GM18520 (cell line): ENCODE measurements at regions not wholly inside any gene's neighbourhood (a gene's known extent, or its start where the extent isn't known, plus 50 kb on each side); places are given as distances from the start of the nearest gene placed in this dataset.

Experiments
- ATAC-seq: cut with Tn5 transposase; IDR thresholded peaks from one replicate; pipeline ENCODE4 v1.9.1; 2021; ENCODE audit not compliant: unreplicated experiment

DNA sequence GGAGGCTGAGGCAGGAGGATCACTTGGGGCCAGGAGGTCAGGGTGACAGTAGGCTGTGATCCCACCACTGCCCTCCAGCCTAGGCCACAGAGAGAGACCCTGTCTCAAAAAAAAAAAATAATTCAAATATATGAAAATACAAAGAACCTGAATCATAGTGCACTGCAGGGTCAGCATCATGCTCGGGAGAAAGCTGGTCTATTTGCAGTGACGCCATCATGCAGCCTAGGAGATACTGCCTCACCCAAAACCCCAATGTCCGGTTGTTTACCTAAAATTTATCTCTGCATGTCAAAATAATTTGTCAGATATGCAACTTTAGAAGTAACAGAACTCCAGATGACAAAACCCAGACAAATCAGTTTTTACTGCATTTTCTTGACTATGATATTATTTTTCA is 61.5 kb upstream of the ALKAL2 start:
- ATAC-seq = no peak

DNA sequence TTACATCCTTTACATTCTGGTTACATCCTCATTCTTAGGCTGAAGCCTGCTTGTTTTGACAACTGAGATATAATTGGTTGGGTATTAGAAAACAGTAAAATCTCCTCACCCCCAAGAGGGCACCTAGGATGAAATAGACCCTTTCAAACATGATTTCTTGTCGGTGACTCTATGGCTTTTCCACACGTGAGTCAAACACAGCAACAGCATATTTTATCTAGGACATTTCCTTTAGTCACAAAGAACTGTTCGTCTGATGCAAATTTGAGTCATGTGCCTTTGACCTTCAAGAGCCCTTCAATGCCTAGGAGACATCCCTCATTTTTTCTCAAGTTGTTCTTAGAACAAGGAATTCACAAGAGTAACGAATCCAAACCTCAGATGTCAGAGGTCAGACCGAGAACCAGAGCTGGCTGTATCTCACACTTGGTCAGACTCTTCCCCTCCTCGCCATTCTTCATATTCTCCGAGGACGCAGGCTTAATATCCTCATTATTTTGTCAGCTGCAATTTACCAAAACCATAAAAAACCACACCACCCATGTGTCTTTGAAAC is 60.5 kb upstream of the ALKAL2 start:
- no peak for ATAC-seq

DNA sequence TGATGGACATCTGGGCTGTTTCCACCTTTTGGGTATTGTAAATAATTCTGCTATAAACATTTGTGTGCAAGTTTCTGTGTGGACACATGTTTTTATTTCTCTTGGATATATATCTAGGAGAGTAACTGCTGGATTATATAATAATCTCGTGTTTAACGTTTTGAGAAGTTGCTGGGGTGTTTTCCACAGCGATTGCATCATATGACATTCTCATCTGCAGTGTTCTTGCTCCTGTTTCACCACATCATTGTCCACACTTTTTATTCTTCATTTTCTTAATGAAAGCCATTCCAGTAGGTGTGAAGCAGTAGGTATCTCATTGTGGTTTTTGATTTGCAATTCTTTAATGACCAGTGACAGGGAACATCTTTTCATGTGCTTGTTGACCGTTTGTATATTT is 56.9 kb upstream of the ALKAL2 start:
- ATAC-seq = no peak

DNA sequence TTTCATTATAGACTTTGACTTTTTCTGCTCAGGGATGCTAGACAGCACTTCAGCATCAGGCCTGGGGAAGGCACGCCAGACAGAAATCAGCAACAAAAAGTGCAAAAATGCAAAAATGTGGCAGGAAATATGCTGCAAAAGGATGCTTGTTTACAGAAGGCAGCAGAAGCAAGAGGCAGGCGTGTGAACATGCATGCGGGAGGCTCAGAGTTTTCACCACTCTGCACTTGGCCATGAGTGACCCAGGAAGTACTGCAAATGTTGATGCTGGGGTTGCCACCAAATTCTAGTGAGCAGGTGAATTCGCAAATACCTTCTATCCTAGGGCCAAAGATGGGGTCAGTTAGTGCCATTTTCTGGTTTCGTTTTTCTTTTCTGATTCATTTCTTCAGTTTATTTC is 55.5 kb upstream of the ALKAL2 start:
- no peak for ATAC-seq

DNA sequence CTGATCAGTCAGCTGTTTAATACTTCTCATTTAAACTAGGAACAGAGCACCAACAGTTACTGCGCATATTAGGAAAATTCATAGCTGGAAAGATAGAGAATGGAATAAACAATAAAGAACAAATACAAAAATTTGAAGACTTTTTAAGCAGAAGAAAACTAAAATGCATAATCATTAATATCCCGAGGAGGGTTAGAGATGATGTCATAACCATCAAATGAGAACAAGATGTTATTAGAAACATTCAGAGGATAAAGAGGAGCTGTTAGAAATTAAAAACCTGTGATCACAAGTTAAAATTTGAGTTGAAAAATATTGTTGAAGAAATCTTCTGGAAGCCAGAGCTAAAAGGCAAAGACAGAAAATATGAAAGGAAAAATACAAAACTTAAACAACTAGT is 54.0 kb upstream of the ALKAL2 start:
- ATAC-seq = no peak

DNA sequence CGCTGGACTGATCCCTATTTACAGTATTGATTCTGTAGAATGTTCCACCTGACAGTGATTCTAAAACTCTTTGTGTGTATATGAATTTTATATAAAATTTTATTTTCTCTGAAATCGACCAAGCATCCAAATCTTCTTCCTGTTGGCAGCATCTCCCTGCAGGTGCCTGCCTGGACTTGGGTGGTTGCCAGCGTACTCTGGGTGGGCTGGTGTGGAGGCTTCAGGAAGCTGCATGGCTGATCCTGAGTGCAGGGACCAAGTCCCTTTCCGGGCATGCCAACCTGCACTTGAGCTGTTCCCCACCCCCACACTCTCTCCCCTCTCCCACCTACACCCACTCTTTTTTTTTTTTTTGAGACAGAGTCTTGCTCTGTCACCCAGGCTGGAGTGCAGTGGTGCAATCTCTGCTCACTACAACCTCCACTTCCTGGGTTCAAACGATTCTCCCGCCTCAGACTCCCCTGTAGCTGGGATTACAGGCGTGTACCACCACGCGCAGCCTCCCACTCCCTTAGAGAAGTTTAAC is 53.2 kb upstream of the ALKAL2 start:
- no peak for ATAC-seq
